HepG2 (cell line): ENCODE measurements at regions not wholly inside any gene's neighbourhood (a gene's known extent, or its start where the extent isn't known, plus 50 kb on each side); places are given as distances from the start of the nearest gene placed in this dataset.

Experiments
- ATAC-seq: fragments of 200-7000 bp; cut with Tn5 transposase; 3 replicates; pipeline ENCODE4 v1.9.1; 2020; ENCODE audit warnings: mild to moderate bottlenecking, moderate library complexity
- BruUV-seq: library from RNA; stranded (reverse); fragments of 400-500 nt; replicated peaks from 2 replicates; lab custom pipeline; 2021; lab: Mats Ljungman, UMichigan
- CTCF ChIA-PET: fragments of 300-600 bp; formaldehyde crosslinking; extraction: SDS; loops from one replicate; lab custom pipeline; 2021; ENCODE audit warnings: low total read pairs, inconsistent platforms, low intra/inter-chr PET ratio; lab: Yijun Ruan, JAX
- POLR2A ChIA-PET: fragments of 350-600 bp; sonication (Branson Sonifier 250); formaldehyde crosslinking; loops from one replicate; lab custom pipeline; 2020; ENCODE audit warnings: antibody characterized with exemption, inconsistent platforms; lab: Yijun Ruan, JAX
- DNase-seq: peaks from one replicate; pipeline ENCODE4 v3.0.0-alpha.2; 2015; ENCODE audit warnings: low spot score
- FAIRE-seq: peaks from 3 replicates; lab custom pipeline; 2011; peaks lifted over from hg19 to GRCh38; lab: Jason Lieb, UNC
- H2AFZ ChIP-seq: one replicate; pipeline ENCODE4 v1.6.1; 2011; ENCODE audit warnings: low read length, inconsistent platforms
- H3K27ac ChIP-seq: fragments of 300-600 bp; 3 replicates; pipeline ENCODE4 v1.8.0; 2011; ENCODE audit warnings: mixed run types, mild to moderate bottlenecking, mixed read lengths, low read length, inconsistent platforms; ENCODE audit not compliant: insufficient read depth; ENCODE audit errors: extremely low read length
- H3K27me3 ChIP-seq, 2 experiments: fragments of 200-600 bp in 1 of 2; 2 replicates in 1 of 2; 3 replicates in 1 of 2; pipeline versions ENCODE4 v1.6.0 to v1.8.0; 2011; ENCODE audit warnings: low read length in 2 of 2, mild to moderate bottlenecking in 2 of 2, moderate library complexity in 2 of 2, inconsistent platforms in 1 of 2; ENCODE audit not compliant: insufficient read depth in 2 of 2, control insufficient read depth in 1 of 2
- H3K36me3 ChIP-seq, 2 experiments: fragments of 200-600 bp in 1 of 2; replicated peaks in 1 of 2; 2 replicates in 1 of 2; 3 replicates in 1 of 2; pipeline versions ENCODE4 v1.5.1 to v1.8.0; 2011; ENCODE audit warnings: low read length in 2 of 2, inconsistent platforms in 1 of 2; ENCODE audit not compliant: insufficient read depth in 2 of 2, control insufficient read depth in 1 of 2
- H3K4me1 ChIP-seq: 2 replicates; pipeline ENCODE4 v1.5.1; 2012; ENCODE audit warnings: low read length, inconsistent platforms; ENCODE audit not compliant: insufficient read depth
- H3K4me2 ChIP-seq: 2 replicates; pipeline ENCODE4 v1.6.0; 2011; ENCODE audit warnings: low read depth, low read length, inconsistent platforms
- H3K4me3 ChIP-seq, 3 experiments: fragments of 200-600 bp in 1 of 3; sonication (generic), shearing (Covaris generic) in 1 of 3; replicated peaks in 1 of 3; 2 replicates each; pipeline ENCODE4 v1.5.1; 2011 to 2016; ENCODE audit warnings: low read length in 3 of 3, inconsistent platforms in 2 of 3, low read depth in 2 of 3, mild to moderate bottlenecking in 2 of 3, control low read depth in 1 of 3, mixed read lengths in 1 of 3; ENCODE audit not compliant: insufficient read depth in 1 of 3
- H3K79me2 ChIP-seq: one replicate; pipeline ENCODE4 v1.6.1; 2011; ENCODE audit warnings: low read length, inconsistent platforms; ENCODE audit not compliant: insufficient read depth
- H3K9ac ChIP-seq: 2 replicates; pipeline ENCODE4 v1.6.0; 2011; ENCODE audit warnings: mild to moderate bottlenecking, low read depth, low read length, inconsistent platforms; ENCODE audit not compliant: insufficient read depth
- H3K9me3 ChIP-seq: 2 replicates; pipeline ENCODE4 v1.5.1; 2012; ENCODE audit warnings: mild to moderate bottlenecking, low read length
- H4K20me1 ChIP-seq: 2 replicates; pipeline ENCODE4 v1.6.0; 2011; ENCODE audit warnings: inconsistent platforms, mild to moderate bottlenecking, low read length, moderate library complexity; ENCODE audit not compliant: insufficient read depth
- ATF7 ChIP-seq, 2 experiments: fragments of 450-650 bp in 1 of 2; sonication (generic) in 1 of 2; formaldehyde crosslinking in 1 of 2; IDR thresholded peaks; 2 replicates each; pipeline versions ENCODE4 v1.4.0 to v1.6.1; 2016 to 2020; ENCODE audit warnings: antibody characterized with exemption in 1 of 2, mild to moderate bottlenecking in 1 of 2, missing genetic modification reagents in 1 of 2
- BRCA1 ChIP-seq: sonication (generic); formaldehyde crosslinking; IDR thresholded peaks from 2 replicates; pipeline ENCODE4 v1.4.0; 2020; ENCODE audit warnings: missing genetic modification reagents
- FOSL2 ChIP-seq: sonication (generic); formaldehyde crosslinking; IDR thresholded peaks from 2 replicates; pipeline ENCODE4 v1.4.0; 2020; ENCODE audit warnings: missing genetic modification reagents
- KDM5A ChIP-seq: fragments of 200-600 bp; sonication (generic); IDR thresholded peaks from 2 replicates; pipeline ENCODE4 v1.7.0; 2018; ENCODE audit warnings: antibody characterized with exemption, mild to moderate bottlenecking, low read length, borderline replicate concordance
- PPARG ChIP-seq: conservative IDR thresholded peaks from 2 replicates; pipeline ENCODE4 v1.6.1; 2016; ENCODE audit warnings: missing biosample characterization, missing genetic modification reagents
- SALL2 ChIP-seq: sonication (generic); formaldehyde crosslinking; IDR thresholded peaks from 2 replicates; pipeline ENCODE4 v1.8.1; 2023; ENCODE audit warnings: mild to moderate bottlenecking, missing genetic modification reagents, inconsistent platforms
- ZBTB8A ChIP-seq: sonication (generic); formaldehyde crosslinking; IDR thresholded peaks from 2 replicates; pipeline ENCODE4 v1.4.0; 2020; ENCODE audit warnings: mild to moderate bottlenecking, low read depth, missing genetic modification reagents, borderline replicate concordance
- ZNF44 ChIP-seq: sonication (generic); formaldehyde crosslinking; IDR thresholded peaks from 2 replicates; pipeline ENCODE4 v1.5.1; 2020; ENCODE audit warnings: mild to moderate bottlenecking, missing genetic modification reagents
- WGBS: methylation state at CpG from one replicate; pipeline ENCODE4 v1.1.6; 2017; ENCODE audit warnings: low lambda C conversion rate; 5-methylcytosine and 5-hydroxymethylcytosine counted together
- in situ Hi-C: cut with HindIII; loops from 2 replicates; pipeline ENCODE4 v1.10.0; 2017; ENCODE audit warnings: low pct_unique_long_range_greater_than_20kb; ENCODE audit not compliant: extremely low pct_ligation_motif_present
- intact Hi-C: fragments of 100-400 bp; cut with micrococcal nuclease; formaldehyde crosslinking; loops from one replicate; pipeline ENCODE4 v1.10.0; 2022; ENCODE audit not compliant: unreplicated experiment
- TF ChIP-seq, protein P1 (sequence below), 2 experiments: sonication (generic) in 1 of 2; formaldehyde crosslinking in 1 of 2; IDR thresholded peaks; 2 replicates each; pipeline versions ENCODE4 v1.4.0 to v1.6.1; 2016 to 2020; ENCODE audit warnings: borderline replicate concordance in 1 of 2, low read depth in 1 of 2, mild to moderate bottlenecking in 1 of 2, missing genetic modification reagents in 1 of 2

DNA sequence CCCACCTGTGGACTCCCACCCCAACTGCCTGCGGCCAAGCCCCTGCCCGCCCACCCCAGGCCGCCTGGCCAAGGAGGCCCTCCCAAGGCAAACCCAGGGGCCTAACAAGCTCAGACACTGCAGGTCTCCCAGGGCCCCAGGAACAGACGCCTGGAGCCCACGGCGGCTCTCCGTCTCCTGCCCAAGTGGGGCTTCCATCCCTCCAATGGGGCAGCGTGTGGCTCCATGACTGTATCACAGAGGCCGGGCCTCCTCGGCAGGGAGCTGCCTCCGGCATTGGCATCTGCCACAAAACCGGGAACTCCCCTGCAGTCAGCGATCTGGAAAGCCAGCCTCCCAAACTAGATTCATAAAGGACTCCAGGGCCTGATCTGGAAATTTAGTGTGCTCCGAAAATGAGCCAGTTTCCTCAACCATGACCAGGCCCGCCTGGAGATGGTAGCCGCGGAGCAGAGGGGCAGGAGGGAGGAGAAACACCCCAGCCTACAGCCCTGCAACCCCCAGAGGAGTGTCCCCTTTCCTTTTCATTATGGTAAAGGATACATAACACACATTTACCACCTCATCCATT lies 148.3 kb upstream of the IQSEC1 start:
- Histone ChIP-seq H3K4me1 (peaks cover 35% of the 10 kb centered on the region), H3K79me2 (peaks cover 2% of the 10 kb centered on the region), H3K27ac (no peak overlapping the region), H3K4me2 (no peak overlapping the region), H3K36me3 (peaks cover 0 to 12% of the 10 kb centered on the region in 2 experiments; a peak in 1 of 5 replicates), H3K27me3 (no peaks in the 10 kb centered on the region), H3K4me3 (no peak overlapping the region), H3K9me3 (no peaks in the 10 kb centered on the region), H4K20me1 (no peaks in the 10 kb centered on the region; the same call in 1 of the 2 replicates), H3K9ac (no peak overlapping the region), H2AFZ (no peak overlapping the region)
- in situ Hi-C loops (no loop called here), intact Hi-C loops (no loop called here)
- ChIA-PET CTCF (no interaction called here), POLR2A (no interaction called here)
- BruUV-seq: no TSS peak
- ATAC-seq (no peak), FAIRE-seq (no peak), DNase-seq (no peak)
- whole genome bisulfite sequencing: 98% methylated on average over 6 of the region's 17 CpGs
- TF ChIP-seq ZBTB8A (no peak), SALL2 (no peak), ZNF44 (no peak), FOSL2 (CRISPR knock-in tag) (no peak), BRCA1 (CRISPR knock-in tag) (no peak), KDM5A (no peak), PPARG (CRISPR knock-in tag) (no peak), ATF7 (IDR thresholded peaks at IDR 0.05) (no peak), ATF7 (CRISPR knock-in tag; IDR thresholded peaks at IDR 0.05) (no peak)
- TF ChIP-seq, protein P1, sequence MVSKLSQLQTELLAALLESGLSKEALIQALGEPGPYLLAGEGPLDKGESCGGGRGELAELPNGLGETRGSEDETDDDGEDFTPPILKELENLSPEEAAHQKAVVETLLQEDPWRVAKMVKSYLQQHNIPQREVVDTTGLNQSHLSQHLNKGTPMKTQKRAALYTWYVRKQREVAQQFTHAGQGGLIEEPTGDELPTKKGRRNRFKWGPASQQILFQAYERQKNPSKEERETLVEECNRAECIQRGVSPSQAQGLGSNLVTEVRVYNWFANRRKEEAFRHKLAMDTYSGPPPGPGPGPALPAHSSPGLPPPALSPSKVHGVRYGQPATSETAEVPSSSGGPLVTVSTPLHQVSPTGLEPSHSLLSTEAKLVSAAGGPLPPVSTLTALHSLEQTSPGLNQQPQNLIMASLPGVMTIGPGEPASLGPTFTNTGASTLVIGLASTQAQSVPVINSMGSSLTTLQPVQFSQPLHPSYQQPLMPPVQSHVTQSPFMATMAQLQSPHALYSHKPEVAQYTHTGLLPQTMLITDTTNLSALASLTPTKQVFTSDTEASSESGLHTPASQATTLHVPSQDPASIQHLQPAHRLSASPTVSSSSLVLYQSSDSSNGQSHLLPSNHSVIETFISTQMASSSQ (IDR thresholded peaks at IDR 0.05; ENCODE audit: low read depth): no peak
- TF ChIP-seq, protein P1 (CRISPR knock-in tag; IDR thresholded peaks at IDR 0.05; ENCODE audit: borderline replicate concordance): no peak
